ENCODE measurements at regions not wholly inside any gene's neighbourhood (a gene's known extent, or its start where the extent isn't known, plus 50 kb on each side); places are given as distances from the start of the nearest gene placed in this dataset.

DNA sequence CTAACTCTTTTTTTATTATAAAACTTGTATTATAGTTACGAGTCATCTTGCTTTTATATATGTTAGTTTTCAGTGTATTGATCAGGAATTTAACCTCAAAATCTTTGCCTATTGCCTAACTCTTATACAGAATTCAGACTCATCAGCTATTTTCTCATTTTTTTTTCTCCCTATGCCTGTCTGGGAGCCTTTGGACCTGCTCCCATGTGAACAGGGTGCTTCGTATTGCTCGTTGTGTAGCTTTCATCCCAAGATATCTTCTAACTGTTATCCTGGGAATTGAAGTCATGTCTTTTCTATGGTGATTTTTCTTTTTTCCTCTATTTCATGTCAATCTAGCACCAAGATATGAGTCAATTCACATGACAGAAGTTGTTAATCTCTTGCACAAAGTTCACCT, 814.0 kb downstream of the SLC4A3 start:
- TF ChIP-seq CTCF (IDR thresholded peaks at IDR 0.05) (no peak), POLR2A (IDR thresholded peaks at IDR 0.05) (no peak)
